ENCODE measurements at regions not wholly inside any gene's neighbourhood (a gene's known extent, or its start where the extent isn't known, plus 50 kb on each side); places are given as distances from the start of the nearest gene placed in this dataset.

DNA sequence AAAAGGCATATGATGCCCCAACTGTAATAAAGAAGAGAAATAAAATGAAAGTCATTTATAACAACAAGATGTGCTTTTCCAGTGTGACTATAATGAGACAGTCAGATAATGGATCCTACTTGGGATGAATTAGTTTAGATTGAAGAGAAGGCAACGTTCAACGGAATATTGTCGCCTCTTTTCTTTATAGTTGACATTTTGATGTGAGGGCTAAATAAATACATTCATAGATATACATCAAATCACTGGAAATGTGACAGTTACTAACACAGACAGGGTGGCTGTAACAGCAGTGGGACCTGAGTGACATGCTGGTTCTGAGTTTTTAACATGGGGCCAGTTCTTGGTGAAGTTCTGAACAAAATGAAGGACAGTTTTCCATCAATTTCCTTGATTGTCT lies 61.1 kb upstream of the ATP2B2 start:
- Mint-ChIP-seq H3K4me3 (no peak overlapping the region), H3K4me1 (ENCODE audit: low read depth) (no peaks in the 10 kb centered on the region), H3K27me3 (ENCODE audit: insufficient read depth) (peaks cover 23% of the 10 kb centered on the region), H3K36me3 (ENCODE audit: low read depth) (no peaks in the 10 kb centered on the region), H3K27ac (no peak overlapping the region), H3K9me3 (no peaks in the 10 kb centered on the region)
- no peak for DNase-seq
- TF ChIP-seq, protein P1, sequence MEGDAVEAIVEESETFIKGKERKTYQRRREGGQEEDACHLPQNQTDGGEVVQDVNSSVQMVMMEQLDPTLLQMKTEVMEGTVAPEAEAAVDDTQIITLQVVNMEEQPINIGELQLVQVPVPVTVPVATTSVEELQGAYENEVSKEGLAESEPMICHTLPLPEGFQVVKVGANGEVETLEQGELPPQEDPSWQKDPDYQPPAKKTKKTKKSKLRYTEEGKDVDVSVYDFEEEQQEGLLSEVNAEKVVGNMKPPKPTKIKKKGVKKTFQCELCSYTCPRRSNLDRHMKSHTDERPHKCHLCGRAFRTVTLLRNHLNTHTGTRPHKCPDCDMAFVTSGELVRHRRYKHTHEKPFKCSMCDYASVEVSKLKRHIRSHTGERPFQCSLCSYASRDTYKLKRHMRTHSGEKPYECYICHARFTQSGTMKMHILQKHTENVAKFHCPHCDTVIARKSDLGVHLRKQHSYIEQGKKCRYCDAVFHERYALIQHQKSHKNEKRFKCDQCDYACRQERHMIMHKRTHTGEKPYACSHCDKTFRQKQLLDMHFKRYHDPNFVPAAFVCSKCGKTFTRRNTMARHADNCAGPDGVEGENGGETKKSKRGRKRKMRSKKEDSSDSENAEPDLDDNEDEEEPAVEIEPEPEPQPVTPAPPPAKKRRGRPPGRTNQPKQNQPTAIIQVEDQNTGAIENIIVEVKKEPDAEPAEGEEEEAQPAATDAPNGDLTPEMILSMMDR (IDR thresholded peaks at IDR 0.05): no peak

DNA sequence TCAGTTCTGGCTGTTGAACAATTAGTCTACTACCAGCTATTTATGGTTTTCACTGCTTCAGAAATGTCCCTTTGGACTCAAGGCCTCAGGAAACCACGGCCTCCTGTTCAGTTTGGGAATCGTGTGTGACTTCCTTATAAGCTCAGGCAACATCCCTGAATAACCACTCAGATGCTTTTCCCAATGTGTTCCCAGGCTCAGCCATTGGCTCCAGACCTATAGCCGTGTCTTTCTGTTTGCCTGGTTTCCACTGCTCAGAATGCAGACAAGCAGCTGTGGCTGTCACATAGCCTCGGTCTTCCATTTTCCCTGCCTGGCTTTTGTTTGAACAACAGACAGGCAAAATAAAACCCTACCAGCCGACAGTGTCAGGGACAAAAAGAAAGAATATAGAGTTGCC lies 63.2 kb upstream of the ATP2B2 start:
- H3K36me3 Mint-ChIP-seq (ENCODE audit: low read depth): no peaks in the 10 kb centered on the region
- H3K4me3 Mint-ChIP-seq: no peak overlapping the region
- TF ChIP-seq, protein P1 (IDR thresholded peaks at IDR 0.05): no peak
- H3K9me3 Mint-ChIP-seq: no peaks in the 10 kb centered on the region
- H3K27me3 Mint-ChIP-seq (ENCODE audit: insufficient read depth): peaks cover 19% of the 10 kb centered on the region
- H3K4me1 Mint-ChIP-seq (ENCODE audit: low read depth): no peaks in the 10 kb centered on the region
- no peak for DNase-seq
- H3K27ac Mint-ChIP-seq: no peak overlapping the region

DNA sequence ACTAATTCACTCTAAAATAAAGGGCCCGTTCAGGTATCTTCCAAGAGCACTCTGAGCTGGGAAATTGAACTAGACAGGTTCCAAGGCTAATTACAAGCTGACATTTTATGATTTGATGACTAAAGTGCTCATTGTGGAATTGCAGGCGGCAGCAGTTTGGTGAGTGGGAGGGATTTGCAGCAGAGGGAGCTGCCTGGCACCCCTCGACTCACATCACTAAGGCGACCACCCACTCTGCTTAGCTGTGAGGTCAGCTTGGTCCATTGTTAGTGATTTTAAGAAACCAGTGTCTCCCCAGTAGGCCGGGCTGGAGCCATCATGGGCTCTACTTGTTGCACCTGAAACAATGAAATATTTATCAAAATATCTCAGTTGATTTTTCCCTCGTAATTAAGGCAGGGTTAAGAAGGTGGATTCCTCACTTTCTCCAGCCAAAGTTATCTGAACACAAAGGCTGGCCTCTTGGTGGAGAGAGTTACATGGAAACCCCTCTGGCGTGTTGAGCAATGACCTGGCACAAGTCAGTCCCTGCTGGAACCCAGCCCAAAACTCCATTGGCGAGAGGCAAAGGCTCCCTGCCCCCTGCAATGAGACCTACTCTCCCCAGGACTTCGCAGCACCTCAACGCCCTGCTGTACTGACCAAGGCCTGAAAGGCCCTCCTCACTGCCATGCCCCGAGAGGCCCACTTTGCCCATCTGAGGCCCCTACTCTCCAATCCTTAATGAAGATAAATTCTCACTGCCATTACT lies 65.0 kb upstream of the ATP2B2 start:
- no peaks in the 10 kb centered on the region for H3K36me3 Mint-ChIP-seq (ENCODE audit: low read depth)
- TF ChIP-seq, protein P1 (IDR thresholded peaks at IDR 0.05): no peak
- no peak for DNase-seq
- H3K4me3 Mint-ChIP-seq: no peak overlapping the region
- peaks cover 28% of the 10 kb centered on the region for H3K27me3 Mint-ChIP-seq (ENCODE audit: insufficient read depth)
- no peak overlapping the region for H3K27ac Mint-ChIP-seq
- no peaks in the 10 kb centered on the region for H3K9me3 Mint-ChIP-seq
- no peaks in the 10 kb centered on the region for H3K4me1 Mint-ChIP-seq (ENCODE audit: low read depth)

DNA sequence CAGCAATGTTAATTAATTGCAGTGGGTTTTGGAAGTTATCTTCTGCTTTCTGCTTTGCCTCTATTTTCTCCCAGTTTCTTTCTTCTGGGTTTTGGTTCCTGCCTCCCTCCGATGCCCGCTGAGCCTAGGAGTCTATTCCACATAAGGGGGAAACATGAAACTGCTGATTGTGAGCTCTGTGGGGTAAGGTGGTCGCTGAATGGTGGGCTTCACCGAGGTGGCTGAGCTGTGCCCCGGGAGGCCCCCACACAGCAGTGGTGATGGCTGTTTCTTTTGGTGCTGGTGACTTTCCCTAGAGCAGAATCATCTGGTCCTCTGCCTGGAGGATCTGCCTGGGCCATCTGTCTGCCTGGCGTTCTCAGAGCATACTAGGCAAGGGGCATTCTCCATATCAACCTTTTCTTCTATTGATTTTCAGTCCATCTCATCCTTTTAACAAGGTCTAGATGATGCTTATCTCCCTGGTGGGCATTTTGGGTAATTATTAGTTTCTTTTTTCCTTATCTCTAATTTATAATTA lies 68.8 kb upstream of the ATP2B2 start:
- TF ChIP-seq, protein P1 (IDR thresholded peaks at IDR 0.05): peak; percentile 21; the same call in 1 of the 2 replicates
- H3K4me3 Mint-ChIP-seq: no peak overlapping the region
- DNase-seq: no peak
- H3K9me3 Mint-ChIP-seq: no peaks in the 10 kb centered on the region
- no peak overlapping the region for H3K27ac Mint-ChIP-seq
- H3K36me3 Mint-ChIP-seq (ENCODE audit: low read depth): no peaks in the 10 kb centered on the region
- H3K4me1 Mint-ChIP-seq (ENCODE audit: low read depth): no peaks in the 10 kb centered on the region
- peaks cover 33% of the 10 kb centered on the region for H3K27me3 Mint-ChIP-seq (ENCODE audit: insufficient read depth)

DNA sequence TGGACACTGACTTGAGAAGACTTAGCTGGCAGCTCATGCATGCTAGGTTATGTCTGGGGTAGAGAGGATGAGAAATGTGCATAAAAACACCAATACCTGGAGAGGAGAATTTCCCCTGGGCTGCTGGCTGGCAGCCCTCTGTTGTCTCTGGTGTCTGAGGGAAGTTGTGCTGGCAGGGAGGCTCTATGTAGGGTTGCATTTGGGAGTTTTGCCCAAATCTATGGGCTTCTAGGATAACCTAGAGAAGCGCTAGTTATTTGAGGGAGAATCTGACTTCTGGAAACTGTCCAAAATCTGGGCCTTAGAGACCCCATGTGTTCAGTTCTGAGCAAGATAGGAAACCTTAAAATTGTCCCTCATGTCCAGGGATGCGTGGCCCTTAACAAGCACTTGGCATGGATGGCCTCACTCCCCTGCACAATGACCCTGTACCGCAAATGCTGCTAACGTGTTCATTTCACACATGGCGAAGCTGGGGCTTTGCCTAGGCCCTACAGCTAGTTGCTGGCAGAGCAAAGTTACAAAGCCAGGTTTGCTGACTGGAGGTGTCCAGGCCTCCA lies 70.3 kb upstream of the ATP2B2 start:
- H3K9me3 Mint-ChIP-seq: no peaks in the 10 kb centered on the region
- no peak for DNase-seq
- H3K4me3 Mint-ChIP-seq: no peak overlapping the region
- H3K27me3 Mint-ChIP-seq (ENCODE audit: insufficient read depth): peaks cover 29% of the 10 kb centered on the region
- no peaks in the 10 kb centered on the region for H3K4me1 Mint-ChIP-seq (ENCODE audit: low read depth)
- TF ChIP-seq, protein P1 (IDR thresholded peaks at IDR 0.05): no peak
- H3K36me3 Mint-ChIP-seq (ENCODE audit: low read depth): no peaks in the 10 kb centered on the region
- H3K27ac Mint-ChIP-seq: no peak overlapping the region

Measured in HFFc6 (cell line).